ENCODE measurements at regions not wholly inside any gene's neighbourhood (a gene's known extent, or its start where the extent isn't known, plus 50 kb on each side); places are given as distances from the start of the nearest gene placed in this dataset.

- TF ChIP-seq ZNF462 (CRISPR knock-in tag; IDR thresholded peaks at IDR 0.05) (no peak), ZNF331 (CRISPR knock-in tag; IDR thresholded peaks at IDR 0.05; ENCODE audit: low read depth) (no peak), ETS1 (IDR thresholded peaks at IDR 0.05) (no peak), ZNF114 (CRISPR knock-in tag; IDR thresholded peaks at IDR 0.05) (no peak), EZH2 (IDR thresholded peaks at IDR 0.05; ENCODE audit: low read depth, unreplicated experiment) (no peak)
Observed at GRCh38 chr13:74593688-74594087, 459.5 kb upstream of the KLF12 start (continued).

GRCh38 chr13:74586847-74587246 is 452.6 kb upstream of the KLF12 start:
- Histone ChIP-seq H2AFZ (no peak overlapping the region), H3K4me1 (ENCODE audit: insufficient read depth) (no peaks in the 10 kb centered on the region), H3K79me2 (replicated peaks; ENCODE audit: insufficient read depth) (no peaks in the 10 kb centered on the region), H3F3A (replicated peaks; ENCODE audit: low read depth) (no peaks in the 10 kb centered on the region), H3K4me2 (no peak overlapping the region), H4K20me1 (replicated peaks; ENCODE audit: insufficient read depth) (no peaks in the 10 kb centered on the region), H3K9me2 (ENCODE audit: insufficient read depth) (no peaks in the 10 kb centered on the region), H3K27ac (ENCODE audit: low read depth) (no peak overlapping the region), H3K36me3 (ENCODE audit: insufficient read depth) (no peaks in the 10 kb centered on the region), H3K4me3 (no peak overlapping the region), H3K27me3 (ENCODE audit: insufficient read depth) (no peaks in the 10 kb centered on the region)
- no peak for ATAC-seq
- Mint-ChIP-seq H3K27ac (no peak overlapping the region), H3K4me3 (no peak overlapping the region), H3K9me3 (no peaks in the 10 kb centered on the region), H3K4me1 (no peaks in the 10 kb centered on the region), H3K36me3 (ENCODE audit: low read depth) (no peaks in the 10 kb centered on the region), H3K27me3 (ENCODE audit: insufficient read depth, low read depth, poor library complexity) (no peaks in the 10 kb centered on the region)
- no peak for DNase-seq (ENCODE audit: low spot score)
- TF ChIP-seq ETS1 (IDR thresholded peaks at IDR 0.05) (no peak), EZH2phosphoT487 (IDR thresholded peaks at IDR 0.05; ENCODE audit: unreplicated experiment) (no peak), CREB1 (CRISPR knock-in tag; IDR thresholded peaks at IDR 0.05; ENCODE audit: low read depth) (no peak), ZNF462 (CRISPR knock-in tag; IDR thresholded peaks at IDR 0.05) (no peak), NANOG (IDR thresholded peaks at IDR 0.05; ENCODE audit: borderline replicate concordance) (no peak)
